Urinary bladder (tissue), 3 donors: ENCODE measurements at regions not wholly inside any gene's neighbourhood (a gene's known extent, or its start where the extent isn't known, plus 50 kb on each side); places are given as distances from the start of the nearest gene placed in this dataset.

Source experiments
- DNase-seq: peaks from one replicate; pipeline ENCODE4 v3.0.0-alpha.2; 2015; ENCODE audit errors: extremely low spot score
- H3K27ac ChIP-seq: one replicate; pipeline ENCODE4 v1.5.1; 2013; ENCODE audit warnings: low read depth, mild to moderate bottlenecking, moderate library complexity
- H3K36me3 ChIP-seq: one replicate; pipeline ENCODE4 v1.6.1; 2013; ENCODE audit warnings: mild to moderate bottlenecking, moderate library complexity; ENCODE audit not compliant: insufficient read depth
- H3K4me1 ChIP-seq: one replicate; pipeline ENCODE4 v1.6.1; 2013; ENCODE audit warnings: mild to moderate bottlenecking, moderate library complexity; ENCODE audit not compliant: insufficient read depth
- H3K4me3 ChIP-seq: one replicate; pipeline ENCODE4 v1.5.1; 2013; ENCODE audit warnings: low read depth, low read length
- WGBS: extraction: QIAGEN DNeasy Blood & Tissue Kit; methylation state at CpG from one replicate; pipeline ENCODE4 v1.1.7; 2013; 5-methylcytosine and 5-hydroxymethylcytosine counted together
- donor health status: healthy with polysubstance abuse.
- donor health status: healthy.

DNA sequence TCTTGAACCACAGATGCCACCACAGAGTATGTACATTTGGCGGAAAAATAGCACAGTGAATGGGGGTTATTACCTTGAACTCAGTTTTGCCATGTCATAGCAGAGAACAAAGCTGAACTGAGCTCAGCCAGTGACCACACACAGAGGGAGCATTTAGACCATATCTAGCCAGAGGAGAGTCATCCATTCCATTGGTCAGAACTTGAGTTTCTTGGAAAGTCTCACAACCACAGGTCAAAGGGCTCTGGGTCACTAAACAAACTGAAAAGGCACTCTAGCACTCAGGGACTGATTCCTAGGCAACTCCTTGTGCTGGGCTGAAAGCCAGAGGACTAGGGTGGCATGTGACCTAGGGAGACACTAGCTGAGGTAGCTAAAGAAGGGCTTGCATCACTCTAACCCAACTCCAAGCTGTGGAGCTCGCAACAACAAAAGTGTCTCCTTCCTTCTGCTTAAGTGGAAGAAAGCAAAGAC, 239.7 kb upstream of the SEMA3D start:
- DNase-seq: no peak
- no peak overlapping the region for H3K27ac ChIP-seq
- 95% methylated on average over 2 of the region's 2 CpGs for WGBS
- H3K36me3 ChIP-seq: no peaks in the 10 kb centered on the region
- H3K4me1 ChIP-seq: no peaks in the 10 kb centered on the region
- H3K4me3 ChIP-seq: no peak overlapping the region

DNA sequence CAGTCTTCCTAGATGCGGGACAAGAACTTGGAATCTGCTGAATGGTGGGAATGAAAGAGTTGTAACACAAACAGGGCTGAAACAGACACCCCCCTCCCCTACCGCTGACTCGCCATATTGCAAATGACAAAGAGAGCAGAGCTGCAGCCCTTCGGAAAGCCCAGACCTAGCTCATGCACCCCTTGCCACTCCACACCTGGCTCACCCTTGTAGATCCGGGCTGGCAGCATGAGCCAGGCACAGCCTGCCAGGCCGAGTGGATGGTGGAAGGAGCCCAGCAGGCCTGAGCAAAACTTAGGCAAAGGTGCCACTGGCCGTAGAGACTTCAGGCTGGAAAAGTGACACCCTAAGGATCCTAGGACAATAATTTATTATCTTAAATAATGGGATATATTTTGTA, 237.4 kb upstream of the SEMA3D start:
- H3K4me3 ChIP-seq: no peak overlapping the region
- H3K4me1 ChIP-seq: no peaks in the 10 kb centered on the region
- no peak for DNase-seq
- no peaks in the 10 kb centered on the region for H3K36me3 ChIP-seq
- 95% methylated on average over 7 of the region's 7 CpGs for WGBS
- no peak overlapping the region for H3K27ac ChIP-seq

DNA sequence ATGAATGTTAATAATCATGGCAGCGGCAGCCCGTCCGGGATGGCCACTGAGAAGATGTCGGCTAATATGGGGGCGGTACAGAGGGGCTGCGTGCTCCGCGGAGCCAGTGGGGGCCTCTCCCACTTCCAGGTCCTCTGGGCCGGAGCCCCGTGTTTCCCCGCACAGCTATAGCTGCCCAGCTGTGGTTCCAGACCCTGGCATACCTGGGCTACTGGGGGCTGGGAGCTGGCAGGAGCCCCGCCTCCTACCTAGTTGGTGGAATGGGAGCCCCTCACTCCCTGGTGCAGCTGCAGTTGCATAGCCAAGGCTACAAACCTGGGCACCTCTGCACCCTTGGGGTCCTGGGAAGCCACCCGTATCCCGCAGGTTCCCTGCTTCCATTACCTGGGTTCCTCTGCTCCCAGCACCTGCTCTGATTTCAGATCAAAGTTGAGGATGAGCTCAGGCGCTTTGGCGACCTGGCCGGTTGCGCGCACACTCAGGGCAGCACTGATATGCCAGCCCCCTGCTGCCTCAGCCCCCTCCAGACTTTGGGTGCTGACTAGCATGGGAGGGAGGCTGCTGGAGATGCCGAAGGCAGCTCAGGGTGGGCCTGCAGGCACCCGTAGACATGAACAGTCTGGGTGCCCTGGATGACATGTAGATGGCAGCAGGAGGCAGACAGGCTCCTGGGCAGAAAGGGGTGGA, 236.5 kb upstream of the SEMA3D start:
- no peak for DNase-seq
- Histone ChIP-seq H3K4me1 (no peaks in the 10 kb centered on the region), H3K4me3 (no peak overlapping the region), H3K27ac (no peak overlapping the region), H3K36me3 (no peaks in the 10 kb centered on the region)
- WGBS: 92% methylated on average over 21 of the region's 21 CpGs

DNA sequence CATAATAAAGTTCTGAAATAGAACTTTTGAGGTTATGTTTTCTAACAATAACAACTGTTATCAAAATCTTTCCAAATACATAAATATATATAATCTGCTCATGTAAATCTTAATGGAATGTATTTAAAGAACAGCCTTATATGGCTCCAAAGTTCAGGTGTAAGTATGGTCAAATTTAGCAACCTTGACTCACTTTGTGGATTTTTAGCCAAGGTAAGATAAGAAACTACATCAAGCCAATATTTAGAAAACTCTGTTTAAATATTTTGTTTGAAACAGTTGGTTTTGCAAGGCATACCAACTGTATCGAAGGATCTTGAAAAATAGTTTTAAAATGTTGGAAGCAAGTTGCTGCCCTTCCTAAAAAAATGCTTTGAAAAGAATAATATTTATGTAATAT, 228.9 kb upstream of the SEMA3D start:
- no peak for DNase-seq
- H3K4me3 ChIP-seq: no peak overlapping the region
- 34% methylated on average over 1 of the region's 1 CpG for WGBS
- no peaks in the 10 kb centered on the region for H3K36me3 ChIP-seq
- H3K4me1 ChIP-seq: no peaks in the 10 kb centered on the region
- no peak overlapping the region for H3K27ac ChIP-seq

DNA sequence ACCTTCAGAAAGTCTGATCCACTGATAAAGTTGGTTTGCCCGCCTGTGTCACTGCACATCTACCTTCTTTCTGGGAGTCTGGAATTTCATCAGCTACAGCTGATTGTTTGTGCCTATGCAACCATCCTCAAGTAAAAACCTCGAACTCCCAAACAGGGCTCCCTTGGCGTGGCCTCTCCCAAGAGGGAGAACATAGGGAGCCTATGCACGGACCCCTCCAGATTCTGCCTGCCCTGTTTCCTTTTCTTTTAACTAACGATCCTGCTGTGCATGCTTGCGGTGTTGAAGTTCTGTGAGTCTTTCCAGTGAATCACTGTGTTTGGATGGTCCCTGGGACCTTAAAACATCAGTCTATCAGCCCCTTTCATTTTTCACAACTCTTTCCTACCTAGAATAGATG, 226.9 kb upstream of the SEMA3D start:
- Histone ChIP-seq H3K36me3 (no peaks in the 10 kb centered on the region), H3K4me3 (no peak overlapping the region), H3K4me1 (no peaks in the 10 kb centered on the region), H3K27ac (no peak overlapping the region)
- 85% methylated on average over 6 of the region's 6 CpGs for WGBS
- no peak for DNase-seq

DNA sequence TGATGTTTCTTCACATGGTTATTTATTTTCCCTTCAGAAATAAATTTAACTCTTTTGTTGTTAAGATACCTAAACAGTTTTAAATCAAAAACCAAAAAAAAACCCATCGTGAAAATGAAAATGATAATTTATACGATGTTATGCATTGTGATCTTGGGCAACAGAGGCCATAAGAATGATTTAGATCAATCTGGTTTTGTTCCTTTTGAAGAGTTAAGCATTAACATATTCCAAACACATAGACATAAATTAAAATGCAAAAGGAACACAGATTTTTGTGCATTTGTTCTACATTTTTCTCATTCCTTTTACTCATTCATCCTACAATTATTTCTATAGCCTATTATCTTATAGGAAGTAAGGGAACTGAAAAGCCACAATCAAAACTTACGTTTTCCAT, 226.1 kb upstream of the SEMA3D start:
- Histone ChIP-seq H3K4me1 (no peaks in the 10 kb centered on the region), H3K36me3 (no peaks in the 10 kb centered on the region), H3K27ac (no peak overlapping the region), H3K4me3 (no peak overlapping the region)
- DNase-seq: no peak
- WGBS: 88% methylated on average over 3 of the region's 3 CpGs

DNA sequence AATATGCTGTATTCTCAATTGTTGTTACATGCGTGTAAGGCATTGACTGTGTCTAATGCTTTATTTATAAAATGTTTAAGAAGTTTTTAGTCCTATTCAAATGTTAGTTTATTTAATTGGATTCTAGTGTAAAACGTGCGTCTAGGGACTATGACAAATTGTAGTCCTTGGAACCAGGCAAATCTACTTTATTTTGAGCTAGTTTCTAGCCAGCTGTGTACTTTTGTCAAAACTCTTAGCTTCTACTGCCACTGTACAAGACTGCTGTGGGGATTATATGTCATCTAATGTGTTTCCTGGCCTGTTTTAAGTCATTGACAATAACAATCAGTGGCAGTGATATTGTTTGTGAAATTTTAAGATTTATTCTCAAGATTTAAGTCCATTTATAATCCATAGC, 220.5 kb upstream of the SEMA3D start:
- 70% methylated on average over 3 of the region's 3 CpGs for WGBS
- H3K36me3 ChIP-seq: no peaks in the 10 kb centered on the region
- no peak overlapping the region for H3K4me3 ChIP-seq
- no peaks in the 10 kb centered on the region for H3K4me1 ChIP-seq
- H3K27ac ChIP-seq: no peak overlapping the region
- DNase-seq: no peak

DNA sequence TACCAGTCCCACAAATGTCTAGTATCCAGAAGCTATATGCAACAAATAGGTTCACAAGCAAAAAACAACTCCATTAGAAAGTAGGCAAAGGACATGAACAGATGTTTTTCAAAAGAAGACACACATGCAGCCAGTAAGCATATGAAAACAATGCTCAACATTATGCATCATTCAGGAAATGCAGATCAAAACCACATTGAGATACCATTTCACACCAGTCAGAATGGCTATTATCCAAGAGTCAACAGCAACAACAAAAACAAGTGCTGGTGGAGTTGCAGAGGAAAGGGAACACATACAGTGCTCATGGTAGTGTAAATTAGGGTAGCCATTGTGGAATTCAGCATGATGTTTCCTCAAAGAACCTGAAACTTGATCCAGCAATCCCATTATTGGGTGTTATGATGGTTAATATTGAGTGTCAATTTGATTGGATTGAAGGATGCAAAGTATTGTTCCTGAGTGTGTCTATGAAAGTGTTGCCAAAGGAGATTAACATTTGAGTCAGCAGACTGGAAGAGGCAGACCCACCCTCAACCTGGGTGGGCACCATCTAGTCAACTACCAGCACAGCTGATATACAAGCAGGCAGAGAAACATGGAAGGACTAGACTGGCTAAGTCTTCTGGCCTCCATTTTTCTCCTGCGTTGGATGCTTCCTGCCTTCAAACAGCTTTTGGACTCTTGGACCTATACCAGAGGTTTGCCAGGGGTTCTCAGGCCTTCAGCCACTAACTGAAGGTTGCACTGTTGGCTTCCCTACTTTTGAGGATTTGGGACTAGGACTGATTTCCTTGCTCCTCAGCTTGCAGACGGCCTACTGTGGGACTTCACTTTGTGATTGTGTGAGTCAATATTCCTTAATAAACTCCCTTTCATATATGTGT, 218.4 kb upstream of the SEMA3D start:
- no peak overlapping the region for H3K27ac ChIP-seq
- no peak overlapping the region for H3K4me3 ChIP-seq
- no peaks in the 10 kb centered on the region for H3K36me3 ChIP-seq
- no peak for DNase-seq
- 89% methylated on average over 2 of the region's 2 CpGs for whole genome bisulfite sequencing
- H3K4me1 ChIP-seq: no peaks in the 10 kb centered on the region

DNA sequence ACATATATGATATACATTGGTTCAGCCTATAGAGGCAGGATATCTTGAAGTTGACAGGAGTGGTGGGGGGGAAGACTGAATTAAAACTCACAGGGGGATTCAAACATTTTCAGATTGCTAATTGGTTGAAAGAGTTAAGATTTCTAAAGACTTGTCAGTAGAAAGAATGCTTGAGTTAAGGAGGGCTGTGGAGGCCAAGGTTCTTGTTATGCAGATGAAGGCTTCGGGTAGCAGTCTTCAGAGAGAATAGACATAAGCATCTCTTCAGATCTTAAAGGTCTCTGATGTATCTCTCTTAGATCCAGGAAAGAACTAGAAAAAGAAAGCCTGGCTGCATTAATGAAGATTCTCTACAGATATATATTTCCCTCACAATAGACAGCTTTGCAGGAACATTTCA, 209.8 kb upstream of the SEMA3D start:
- 93% methylated on average over 1 of the region's 1 CpG for WGBS
- no peaks in the 10 kb centered on the region for H3K4me1 ChIP-seq
- H3K36me3 ChIP-seq: no peaks in the 10 kb centered on the region
- H3K4me3 ChIP-seq: no peak overlapping the region
- DNase-seq: no peak
- H3K27ac ChIP-seq: no peak overlapping the region

DNA sequence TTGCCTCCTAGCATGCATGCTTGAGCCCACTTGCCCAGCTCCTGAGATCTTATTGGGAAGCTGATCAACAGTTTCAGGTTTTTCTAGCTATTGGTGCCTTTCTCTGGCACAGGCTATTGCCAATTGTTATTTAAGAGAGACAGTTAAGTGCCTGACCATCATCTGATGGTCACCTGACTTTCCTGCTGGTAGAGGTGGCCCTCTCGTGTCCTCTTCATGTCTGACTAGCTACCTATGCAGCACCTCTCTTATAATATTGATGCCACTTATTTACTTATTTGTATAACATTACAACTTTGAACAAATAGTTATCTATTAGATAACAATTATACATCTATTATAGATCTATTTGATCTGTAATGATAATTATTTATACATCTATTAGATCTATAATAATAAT, 205.9 kb upstream of the SEMA3D start:
- Histone ChIP-seq H3K4me1 (no peaks in the 10 kb centered on the region), H3K36me3 (no peaks in the 10 kb centered on the region), H3K4me3 (no peak overlapping the region), H3K27ac (no peak overlapping the region)
- 91% methylated on average over 1 of the region's 1 CpG for WGBS
- DNase-seq: no peak

DNA sequence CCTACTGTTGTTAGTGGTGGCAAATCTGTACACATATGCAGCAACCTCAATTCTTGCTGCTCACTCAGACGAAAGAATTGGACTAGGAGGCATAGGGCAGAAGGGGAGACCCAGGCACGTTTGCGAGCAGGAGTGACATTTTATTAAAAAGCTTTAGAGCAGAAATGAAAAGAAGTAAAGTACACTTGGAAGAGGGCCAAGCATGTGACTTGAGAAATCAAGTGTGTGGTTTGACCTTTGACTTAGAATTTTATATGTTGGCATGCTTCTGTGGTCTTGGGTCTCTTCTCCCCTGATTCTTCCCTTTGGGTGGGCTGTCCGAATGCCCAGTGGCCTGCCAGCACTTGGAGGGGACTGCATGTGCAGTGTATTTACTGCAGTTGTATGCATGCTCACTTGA, 205.5 kb upstream of the SEMA3D start:
- no peaks in the 10 kb centered on the region for H3K4me1 ChIP-seq
- 61% methylated on average over 4 of the region's 4 CpGs for WGBS
- no peaks in the 10 kb centered on the region for H3K36me3 ChIP-seq
- no peak overlapping the region for H3K4me3 ChIP-seq
- DNase-seq: no peak
- no peak overlapping the region for H3K27ac ChIP-seq

DNA sequence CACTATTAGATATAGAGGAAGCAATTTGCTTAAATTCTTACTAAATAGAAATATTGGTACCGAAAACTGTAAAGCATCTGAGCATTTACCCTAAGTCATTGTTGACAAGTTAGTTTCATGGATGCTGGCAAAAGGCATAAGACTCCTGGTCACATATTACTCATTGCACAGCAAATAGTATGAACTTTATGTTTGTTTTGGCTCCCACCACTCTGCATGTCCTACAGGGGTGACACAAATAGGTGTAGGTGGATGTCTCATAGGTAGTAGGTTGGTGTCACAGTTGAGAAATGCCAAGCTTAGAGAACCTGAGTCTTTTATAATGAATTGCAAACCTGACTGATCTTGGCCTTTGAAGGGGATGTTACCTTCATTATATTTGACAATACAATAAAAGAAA, 199.6 kb upstream of the SEMA3D start:
- 98% methylated on average over 1 of the region's 1 CpG for WGBS
- DNase-seq: no peak
- Histone ChIP-seq H3K4me1 (no peaks in the 10 kb centered on the region), H3K27ac (no peak overlapping the region), H3K4me3 (no peak overlapping the region), H3K36me3 (no peaks in the 10 kb centered on the region)

DNA sequence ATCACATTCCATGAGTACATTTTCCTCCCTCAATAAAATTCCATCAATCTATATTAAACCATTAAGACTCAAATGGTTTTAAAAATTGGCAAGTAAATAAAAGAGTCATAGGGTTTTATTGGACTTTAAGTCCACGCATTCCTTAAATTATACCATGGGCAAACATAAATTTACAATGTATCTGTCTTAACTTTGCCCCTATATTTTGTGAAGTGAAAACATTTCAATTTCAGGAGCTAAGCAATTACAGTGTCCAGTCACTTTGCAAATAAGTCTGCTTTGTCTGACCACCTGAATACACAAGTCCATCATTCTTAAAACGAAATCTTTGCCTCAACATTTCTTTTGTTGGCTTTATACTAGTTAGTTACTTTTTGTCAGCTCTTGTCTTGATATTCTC, 197.5 kb upstream of the SEMA3D start:
- no peak overlapping the region for H3K27ac ChIP-seq
- DNase-seq: no peak
- 89% methylated on average over 2 of the region's 2 CpGs for WGBS
- H3K4me3 ChIP-seq: no peak overlapping the region
- no peaks in the 10 kb centered on the region for H3K4me1 ChIP-seq
- no peaks in the 10 kb centered on the region for H3K36me3 ChIP-seq

DNA sequence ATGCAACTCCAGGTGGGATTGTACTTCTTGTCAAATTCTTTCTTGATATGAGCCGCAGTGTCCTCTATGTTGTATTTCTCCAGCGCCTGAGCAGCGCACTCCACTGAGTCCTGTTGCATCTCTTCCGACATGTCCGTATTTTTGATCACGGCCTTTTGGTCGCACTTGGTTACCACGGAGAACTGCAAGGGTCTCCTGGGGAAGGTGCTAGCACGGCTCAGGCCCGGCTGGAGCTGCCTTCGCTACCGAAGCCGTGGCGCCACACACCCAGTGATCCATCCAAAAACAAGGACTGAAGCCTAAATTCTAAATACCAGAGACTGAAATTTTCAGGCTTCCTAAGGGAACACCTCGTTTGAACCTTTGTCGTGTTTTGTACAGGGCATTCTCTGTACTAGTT, 194.4 kb upstream of the SEMA3D start:
- WGBS: 96% methylated on average over 16 of the region's 16 CpGs
- DNase-seq: no peak

More for the DNA sequence above, 194.4 kb upstream of the SEMA3D start:
- Histone ChIP-seq H3K4me3 (no peak overlapping the region), H3K4me1 (no peaks in the 10 kb centered on the region), H3K27ac (no peak overlapping the region), H3K36me3 (no peaks in the 10 kb centered on the region)
